ENCODE measurements at regions not wholly inside any gene's neighbourhood (a gene's known extent, or its start where the extent isn't known, plus 50 kb on each side); places are given as distances from the start of the nearest gene placed in this dataset.

DNA sequence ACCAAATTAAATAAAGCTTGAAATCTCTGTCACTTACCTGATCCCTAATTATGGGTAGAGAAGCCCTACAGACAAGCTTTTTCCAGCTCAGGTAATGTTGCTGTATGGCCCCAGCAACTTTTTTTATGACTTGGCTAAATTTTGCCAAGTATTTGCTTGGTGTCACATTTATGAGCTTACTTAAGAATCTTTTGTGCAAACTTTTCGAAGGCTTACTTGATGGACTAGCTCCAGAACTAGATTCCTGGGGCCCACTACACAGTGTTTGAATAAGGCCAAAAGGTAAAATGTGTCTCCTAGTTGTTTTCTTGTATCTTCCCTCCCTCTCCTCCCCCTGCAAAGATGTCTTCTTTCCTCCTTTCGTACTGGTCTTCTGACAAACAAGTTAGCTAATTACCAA is 257.9 kb downstream of the OSR1 start:
- TF ChIP-seq, protein P1, sequence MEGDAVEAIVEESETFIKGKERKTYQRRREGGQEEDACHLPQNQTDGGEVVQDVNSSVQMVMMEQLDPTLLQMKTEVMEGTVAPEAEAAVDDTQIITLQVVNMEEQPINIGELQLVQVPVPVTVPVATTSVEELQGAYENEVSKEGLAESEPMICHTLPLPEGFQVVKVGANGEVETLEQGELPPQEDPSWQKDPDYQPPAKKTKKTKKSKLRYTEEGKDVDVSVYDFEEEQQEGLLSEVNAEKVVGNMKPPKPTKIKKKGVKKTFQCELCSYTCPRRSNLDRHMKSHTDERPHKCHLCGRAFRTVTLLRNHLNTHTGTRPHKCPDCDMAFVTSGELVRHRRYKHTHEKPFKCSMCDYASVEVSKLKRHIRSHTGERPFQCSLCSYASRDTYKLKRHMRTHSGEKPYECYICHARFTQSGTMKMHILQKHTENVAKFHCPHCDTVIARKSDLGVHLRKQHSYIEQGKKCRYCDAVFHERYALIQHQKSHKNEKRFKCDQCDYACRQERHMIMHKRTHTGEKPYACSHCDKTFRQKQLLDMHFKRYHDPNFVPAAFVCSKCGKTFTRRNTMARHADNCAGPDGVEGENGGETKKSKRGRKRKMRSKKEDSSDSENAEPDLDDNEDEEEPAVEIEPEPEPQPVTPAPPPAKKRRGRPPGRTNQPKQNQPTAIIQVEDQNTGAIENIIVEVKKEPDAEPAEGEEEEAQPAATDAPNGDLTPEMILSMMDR (IDR thresholded peaks at IDR 0.05), result no peak
- TF ChIP-seq POLR2A (IDR thresholded peaks at IDR 0.05), result no peak
